GM19324 (cell line): ENCODE measurements at regions not wholly inside any gene's neighbourhood (a gene's known extent, or its start where the extent isn't known, plus 50 kb on each side); places are given as distances from the start of the nearest gene placed in this dataset.
"Not testable (repeated sequence)": the region's sequence is repeated elsewhere in the genome, so short reads cannot be mapped to it uniquely, and the experiment has no call there.

ENCODE experiments used
- ATAC-seq: cut with Tn5 transposase; IDR thresholded peaks from one replicate; pipeline ENCODE4 v1.9.1; 2021; ENCODE audit warnings: mild to moderate bottlenecking, moderate library complexity; ENCODE audit not compliant: unreplicated experiment, low FRiP score

GRCh38 chr7:114085592-114086501 is 167.0 kb upstream of the PPP1R3A start:
- peak; percentile 41 for ATAC-seq

GRCh38 chr7:114085313-114085591 is 166.4 kb upstream of the PPP1R3A start:
- ATAC-seq: peak; percentile 25

- ATAC-seq: peak; percentile 21
These were observed 165.9 kb upstream of the PPP1R3A start for GRCh38 chr7:114084472-114085312.

GRCh38 chr7:114084002-114084471 is 165.2 kb upstream of the PPP1R3A start:
- no peak for ATAC-seq

GRCh38 chr7:114083166-114084001 is 164.6 kb upstream of the PPP1R3A start:
- ATAC-seq: no peak

- ATAC-seq: no peak
These were observed 163.9 kb upstream of the PPP1R3A start for GRCh38 chr7:114082642-114083165.

GRCh38 chr7:114081606-114082425 is 163.0 kb upstream of the PPP1R3A start:
- no peak for ATAC-seq

GRCh38 chr7:114077158-114077524 is 158.3 kb upstream of the PPP1R3A start:
- ATAC-seq: not testable (repeated sequence)

GRCh38 chr7:114076392-114077157 is 157.8 kb upstream of the PPP1R3A start:
- ATAC-seq: not testable (repeated sequence)

GRCh38 chr7:114073701-114074100 is 154.9 kb upstream of the PPP1R3A start:
- no peak for ATAC-seq

- ATAC-seq: no peak
These were observed 151.4 kb upstream of the PPP1R3A start for GRCh38 chr7:114070246-114070645.

- ATAC-seq: no peak
These were observed 144.0 kb upstream of the PPP1R3A start for GRCh38 chr7:114062810-114063209.

GRCh38 chr7:114051871-114052331 is 133.1 kb upstream of the PPP1R3A start:
- ATAC-seq: peak; percentile 92

GRCh38 chr7:114050571-114050970 is 131.8 kb upstream of the PPP1R3A start:
- ATAC-seq: no peak

GRCh38 chr7:114048386-114049235 is 129.8 kb upstream of the PPP1R3A start:
- ATAC-seq: no peak

- no peak for ATAC-seq
These were observed 129.1 kb upstream of the PPP1R3A start for GRCh38 chr7:114047889-114048288.

- no peak for ATAC-seq
These were observed 114.7 kb upstream of the PPP1R3A start for GRCh38 chr7:114033475-114033874.
